IPS-18a (cell line): ENCODE measurements at regions not wholly inside any gene's neighbourhood (a gene's known extent, or its start where the extent isn't known, plus 50 kb on each side); places are given as distances from the start of the nearest gene placed in this dataset.
"Not testable (repeated sequence)": the region's sequence is repeated elsewhere in the genome, so short reads cannot be mapped to it uniquely, and the experiment has no call there.

Experiments used
- H3K27ac ChIP-seq: one replicate; pipeline ENCODE4 v1.5.1; 2013; ENCODE audit warnings: low read length
- H3K27me3 ChIP-seq: one replicate; pipeline ENCODE4 v1.6.1; 2013; ENCODE audit warnings: mild to moderate bottlenecking, low read length; ENCODE audit not compliant: control insufficient read depth, insufficient read depth
- H3K36me3 ChIP-seq: one replicate; pipeline ENCODE4 v1.6.1; 2013; ENCODE audit warnings: low read depth, low read length; ENCODE audit not compliant: control insufficient read depth
- H3K4me1 ChIP-seq: one replicate; pipeline ENCODE4 v1.6.1; 2013; ENCODE audit warnings: low read depth, low read length; ENCODE audit not compliant: control insufficient read depth
- H3K4me3 ChIP-seq: one replicate; pipeline ENCODE4 v1.5.1; 2013; ENCODE audit warnings: low read length
- H3K9ac ChIP-seq: one replicate; pipeline ENCODE4 v1.6.1; 2013; ENCODE audit warnings: mild to moderate bottlenecking, low read length, moderate library complexity
- H3K9me3 ChIP-seq: one replicate; pipeline ENCODE4 v1.6.1; 2013; ENCODE audit warnings: low read depth, low read length; ENCODE audit not compliant: control insufficient read depth

- no peak overlapping the region for H3K4me3 ChIP-seq
- no peak overlapping the region for H3K27ac ChIP-seq
- no peak overlapping the region for H3K9ac ChIP-seq
- H3K4me1 ChIP-seq, result no peaks in the 10 kb centered on the region
- H3K9me3 ChIP-seq, result no peaks in the 10 kb centered on the region
- no peaks in the 10 kb centered on the region for H3K36me3 ChIP-seq
- no peaks in the 10 kb centered on the region for H3K27me3 ChIP-seq
These were observed 267.5 kb upstream of the GRIA1 start for GRCh38 chr5:153222936-153223335.

DNA sequence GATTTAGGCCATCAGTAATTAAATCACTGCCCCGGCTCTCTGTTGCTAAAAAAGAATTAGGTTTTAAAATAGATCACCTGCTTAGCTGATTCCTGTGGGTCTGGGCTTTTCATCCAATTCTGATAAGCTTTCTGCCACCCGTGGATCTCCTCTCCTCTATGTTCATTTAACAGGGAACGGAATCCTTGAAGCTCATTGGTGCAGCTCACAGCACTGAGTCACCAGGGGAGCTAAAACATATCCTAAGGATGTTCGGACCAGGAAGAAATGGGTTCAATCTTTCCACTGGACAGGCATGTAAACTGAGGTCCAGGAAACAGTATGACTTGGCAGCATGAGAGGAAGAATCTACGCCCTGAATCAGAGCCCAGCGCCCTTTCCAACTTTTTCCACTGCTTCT, 267.1 kb upstream of the GRIA1 start:
- Histone ChIP-seq H3K4me1 (no peaks in the 10 kb centered on the region), H3K27ac (no peak overlapping the region), H3K4me3 (no peak overlapping the region), H3K27me3 (no peaks in the 10 kb centered on the region), H3K9me3 (no peaks in the 10 kb centered on the region), H3K36me3 (no peaks in the 10 kb centered on the region), H3K9ac (no peak overlapping the region)

DNA sequence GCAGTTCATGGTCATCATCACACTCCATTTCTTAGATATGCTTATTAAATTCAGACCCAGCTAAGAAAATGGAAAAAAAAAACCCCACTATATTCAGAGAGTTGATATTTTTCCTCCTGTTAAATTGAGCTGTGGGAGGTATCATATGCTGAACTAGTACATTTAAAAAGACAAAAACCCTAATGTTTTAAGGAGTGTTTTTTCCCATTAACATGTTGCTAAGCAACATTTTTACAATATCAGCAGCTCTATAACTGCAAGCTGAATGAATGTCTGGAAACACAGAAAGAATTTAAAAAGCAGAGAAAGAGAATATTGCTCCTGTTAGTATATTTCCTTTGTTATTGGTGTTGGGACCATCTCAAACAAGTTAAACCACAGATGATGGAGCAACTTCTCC, 265.8 kb upstream of the GRIA1 start:
- Histone ChIP-seq H3K27me3 (no peaks in the 10 kb centered on the region), H3K9ac (no peak overlapping the region), H3K27ac (no peak overlapping the region), H3K4me1 (no peaks in the 10 kb centered on the region), H3K4me3 (no peak overlapping the region), H3K36me3 (no peaks in the 10 kb centered on the region), H3K9me3 (no peaks in the 10 kb centered on the region)

DNA sequence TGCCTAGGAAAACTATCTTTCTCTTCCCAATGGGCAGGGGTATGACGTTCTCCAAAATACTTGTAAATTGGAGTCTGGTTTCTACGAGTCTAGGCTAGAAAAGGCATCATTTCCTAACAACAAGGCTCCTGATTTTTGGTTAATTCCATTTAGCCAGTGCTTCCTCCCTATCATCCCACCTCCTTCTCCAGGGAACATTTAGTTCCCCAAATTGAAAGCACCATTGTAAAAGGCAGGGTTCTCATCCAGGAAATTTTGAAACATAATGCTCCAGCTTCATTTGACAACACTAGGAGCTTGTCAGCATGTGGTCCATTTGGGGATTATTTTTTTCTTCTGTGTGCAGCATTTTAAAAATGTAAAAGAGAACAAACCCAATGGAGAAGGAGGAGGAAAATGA, 256.5 kb upstream of the GRIA1 start:
- Histone ChIP-seq H3K36me3 (no peaks in the 10 kb centered on the region), H3K27me3 (no peaks in the 10 kb centered on the region), H3K27ac (no peak overlapping the region), H3K4me1 (no peaks in the 10 kb centered on the region), H3K9me3 (no peaks in the 10 kb centered on the region), H3K9ac (no peak overlapping the region), H3K4me3 (no peak overlapping the region)

GRCh38 chr5:153236319-153236718, 254.2 kb upstream of the GRIA1 start:
- Histone ChIP-seq H3K36me3 (no peaks in the 10 kb centered on the region), H3K27ac (no peak overlapping the region), H3K27me3 (no peaks in the 10 kb centered on the region), H3K9ac (no peak overlapping the region), H3K9me3 (no peaks in the 10 kb centered on the region), H3K4me1 (no peaks in the 10 kb centered on the region), H3K4me3 (no peak overlapping the region)

DNA sequence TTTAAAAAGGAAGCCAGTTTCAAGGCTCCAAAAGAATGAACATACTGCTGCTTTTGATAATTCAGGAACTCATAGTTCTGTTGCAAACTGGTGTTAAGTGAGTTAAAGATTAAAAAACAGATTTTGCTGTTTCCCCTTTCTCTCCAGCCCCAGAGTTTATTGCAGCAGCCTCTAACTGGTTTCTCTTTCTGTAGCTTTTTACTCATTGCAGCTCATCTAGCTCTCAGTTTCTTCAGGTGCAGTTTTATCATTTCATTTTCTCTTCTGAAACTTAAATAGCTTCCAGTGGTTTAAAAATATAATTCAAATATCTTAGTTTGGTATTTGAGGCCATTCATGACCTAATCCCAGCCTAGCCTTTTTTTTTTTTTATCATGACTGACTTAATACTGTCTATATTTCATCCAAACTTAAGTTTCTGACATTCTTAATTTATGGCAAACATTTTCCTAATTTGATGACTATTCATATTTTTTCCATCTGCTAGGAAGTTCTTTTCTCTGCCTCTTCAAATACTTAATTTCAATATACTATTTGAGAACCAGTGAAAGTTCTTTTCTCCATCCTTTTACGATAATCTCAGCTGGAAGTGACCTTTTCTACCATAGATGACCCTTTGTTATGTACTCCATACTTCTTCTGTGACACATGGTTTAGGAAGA, 252.7 kb upstream of the GRIA1 start:
- no peaks in the 10 kb centered on the region for H3K4me1 ChIP-seq
- H3K9me3 ChIP-seq, result no peaks in the 10 kb centered on the region
- no peaks in the 10 kb centered on the region for H3K27me3 ChIP-seq
- H3K9ac ChIP-seq, result no peak overlapping the region
- H3K27ac ChIP-seq, result no peak overlapping the region
- H3K4me3 ChIP-seq, result no peak overlapping the region
- no peaks in the 10 kb centered on the region for H3K36me3 ChIP-seq

DNA sequence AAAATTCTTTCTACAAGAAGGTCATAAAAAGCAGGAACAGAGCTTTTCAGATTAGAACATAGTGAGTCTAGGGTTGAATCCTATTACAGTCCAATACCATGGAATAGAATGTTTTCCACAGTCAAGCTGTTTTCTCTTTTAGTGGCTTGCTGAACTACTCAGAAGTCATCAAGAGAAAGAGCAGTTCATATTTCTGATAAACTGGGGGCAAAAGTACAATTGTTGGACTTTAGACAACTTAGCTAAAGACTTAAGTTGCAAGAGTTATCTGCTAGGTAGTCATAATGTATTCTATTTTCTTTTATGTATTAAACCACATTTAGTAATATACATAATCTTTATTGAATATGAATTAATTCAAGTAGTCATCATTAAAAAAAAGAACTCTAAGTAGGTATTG, 233.1 kb upstream of the GRIA1 start:
- no peaks in the 10 kb centered on the region for H3K36me3 ChIP-seq
- no peak overlapping the region for H3K27ac ChIP-seq
- no peak overlapping the region for H3K4me3 ChIP-seq
- H3K4me1 ChIP-seq, result no peaks in the 10 kb centered on the region
- no peak overlapping the region for H3K9ac ChIP-seq
- no peaks in the 10 kb centered on the region for H3K27me3 ChIP-seq
- H3K9me3 ChIP-seq, result no peaks in the 10 kb centered on the region

GRCh38 chr5:153258469-153258868, 232.0 kb upstream of the GRIA1 start:
- no peaks in the 10 kb centered on the region for H3K36me3 ChIP-seq
- no peak overlapping the region for H3K4me3 ChIP-seq
- H3K9ac ChIP-seq, result no peak overlapping the region
- no peaks in the 10 kb centered on the region for H3K4me1 ChIP-seq
- no peaks in the 10 kb centered on the region for H3K27me3 ChIP-seq
- H3K27ac ChIP-seq, result no peak overlapping the region
- no peaks in the 10 kb centered on the region for H3K9me3 ChIP-seq

- Histone ChIP-seq H3K9me3 (no peaks in the 10 kb centered on the region), H3K27me3 (no peaks in the 10 kb centered on the region), H3K4me3 (no peak overlapping the region), H3K36me3 (no peaks in the 10 kb centered on the region), H3K9ac (no peak overlapping the region), H3K27ac (no peak overlapping the region), H3K4me1 (no peaks in the 10 kb centered on the region)
These were observed 223.0 kb upstream of the GRIA1 start for GRCh38 chr5:153267506-153267905.

DNA sequence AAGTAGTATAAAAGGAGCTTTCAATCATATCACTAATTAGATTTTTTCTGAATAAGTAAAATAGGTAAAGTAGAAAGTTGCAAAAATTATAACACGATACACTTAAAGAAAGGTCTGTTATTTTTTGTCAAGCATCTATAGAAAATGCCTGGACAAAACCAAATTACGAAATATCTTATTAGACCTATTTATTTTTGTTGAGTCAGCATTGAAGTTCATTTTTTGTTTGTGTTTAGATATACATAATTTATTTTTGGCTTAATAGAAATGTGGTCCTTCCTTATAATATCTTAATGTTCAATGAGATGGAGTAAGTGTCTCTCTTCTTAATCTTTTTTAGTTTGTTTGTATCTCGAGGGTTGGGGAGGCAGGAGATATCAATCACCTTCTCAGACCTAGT, 214.8 kb upstream of the GRIA1 start:
- no peak overlapping the region for H3K27ac ChIP-seq
- no peaks in the 10 kb centered on the region for H3K36me3 ChIP-seq
- no peaks in the 10 kb centered on the region for H3K9me3 ChIP-seq
- H3K4me1 ChIP-seq, result no peaks in the 10 kb centered on the region
- H3K9ac ChIP-seq, result no peak overlapping the region
- H3K4me3 ChIP-seq, result no peak overlapping the region
- H3K27me3 ChIP-seq, result no peaks in the 10 kb centered on the region

DNA sequence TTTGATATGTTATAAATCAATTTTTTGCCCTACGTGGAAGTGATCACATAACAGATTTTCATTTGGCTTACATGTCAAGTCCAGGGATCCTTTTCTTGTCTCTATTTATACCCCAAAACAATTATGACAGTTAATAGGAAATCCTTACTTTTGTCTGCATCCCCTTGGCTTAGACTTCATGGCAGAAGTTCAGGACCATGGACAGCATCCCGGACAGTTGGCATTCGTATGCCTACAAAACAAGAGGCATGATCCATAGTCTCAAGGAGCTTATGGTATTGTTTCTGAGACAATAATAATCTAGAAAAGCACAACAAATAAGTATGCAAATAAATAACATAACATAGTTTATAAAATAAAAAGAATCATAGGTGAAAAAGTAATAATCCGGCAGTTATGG, 214.3 kb upstream of the GRIA1 start:
- no peak overlapping the region for H3K4me3 ChIP-seq
- H3K9me3 ChIP-seq, result no peaks in the 10 kb centered on the region
- no peaks in the 10 kb centered on the region for H3K4me1 ChIP-seq
- no peak overlapping the region for H3K27ac ChIP-seq
- H3K9ac ChIP-seq, result no peak overlapping the region
- no peaks in the 10 kb centered on the region for H3K27me3 ChIP-seq
- H3K36me3 ChIP-seq, result no peaks in the 10 kb centered on the region

- H3K4me3 ChIP-seq, H3K9ac ChIP-seq, H3K36me3 ChIP-seq, H3K4me1 ChIP-seq, H3K9me3 ChIP-seq, H3K27ac ChIP-seq, H3K27me3 ChIP-seq: not testable (repeated sequence)
These were observed 194.1 kb upstream of the GRIA1 start for GRCh38 chr5:153296251-153296844.
